ENCODE measurements at regions not wholly inside any gene's neighbourhood (a gene's known extent, or its start where the extent isn't known, plus 50 kb on each side); places are given as distances from the start of the nearest gene placed in this dataset.

DNA sequence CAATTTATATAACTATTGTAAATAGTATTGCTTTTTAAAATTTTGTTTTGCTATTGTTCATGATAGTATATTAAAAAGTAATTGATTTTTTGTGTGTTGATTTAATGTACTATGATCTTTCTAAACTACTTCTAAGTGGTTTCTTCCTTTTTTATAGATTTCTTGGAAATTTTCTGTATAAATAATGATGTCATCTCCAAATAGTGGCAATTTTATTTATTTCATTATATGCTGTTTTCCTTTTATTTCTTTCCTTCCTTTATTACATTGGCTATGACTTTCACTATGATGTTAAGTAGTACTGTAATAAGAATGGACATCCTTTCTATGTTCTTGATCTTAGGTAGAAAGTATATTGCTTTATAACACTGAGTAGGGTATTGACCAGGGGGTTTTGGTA lies 451.5 kb upstream of the SPTLC3 start:
- Mint-ChIP-seq H3K4me3 (no peak overlapping the region), H3K36me3 (peaks cover 13% of the 10 kb centered on the region)
- POLR2A ChIA-PET: no interaction called here

DNA sequence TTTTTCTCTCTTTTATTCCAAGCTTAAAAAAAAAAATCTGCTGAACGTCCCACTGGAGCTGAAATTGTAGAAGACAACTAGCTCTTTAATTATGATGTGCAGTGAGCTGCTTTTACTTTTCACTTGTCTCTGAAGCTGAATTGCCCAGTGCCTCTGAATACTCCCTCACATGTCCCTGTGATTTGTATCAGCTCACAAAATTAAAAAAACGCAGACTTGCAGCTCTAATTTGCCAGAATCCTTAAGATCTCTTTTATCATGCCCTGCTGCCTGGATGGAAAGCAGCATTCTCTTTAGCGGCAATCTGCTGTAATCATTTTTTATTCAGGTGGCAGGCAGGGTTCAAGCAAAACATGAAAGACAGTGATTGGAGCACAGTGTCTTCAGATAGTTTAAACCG lies 443.8 kb upstream of the SPTLC3 start:
- H3K36me3 Mint-ChIP-seq: peaks cover 14% of the 10 kb centered on the region
- H3K27me3 Mint-ChIP-seq (ENCODE audit: low read depth): no peaks in the 10 kb centered on the region

More for the DNA sequence above, 451.5 kb upstream of the SPTLC3 start:
- TF ChIP-seq RORB (CRISPR knock-in tag; IDR thresholded peaks at IDR 0.05) (no peak), ZBTB21 (CRISPR knock-in tag; IDR thresholded peaks at IDR 0.05; ENCODE audit: borderline replicate concordance) (no peak), RELA (CRISPR knock-in tag; IDR thresholded peaks at IDR 0.05; ENCODE audit: borderline replicate concordance) (no peak), EMX1 (CRISPR knock-in tag; IDR thresholded peaks at IDR 0.05) (no peak), SP1 (CRISPR knock-in tag; conservative IDR thresholded peaks at IDR 0.05) (no peak), NR2C2 (CRISPR knock-in tag; IDR thresholded peaks at IDR 0.05) (no peak), FOXJ3 (CRISPR knock-in tag; IDR thresholded peaks at IDR 0.05; ENCODE audit: borderline replicate concordance) (no peak), ELF4 (CRISPR knock-in tag; IDR thresholded peaks at IDR 0.05; ENCODE audit: low read depth) (no peak), NR1H2 (CRISPR knock-in tag; IDR thresholded peaks at IDR 0.05) (no peak), ZNF219 (CRISPR knock-in tag; IDR thresholded peaks at IDR 0.05; ENCODE audit: borderline replicate concordance) (no peak), CREM (CRISPR knock-in tag; IDR thresholded peaks at IDR 0.05) (no peak), GABPB1 (CRISPR knock-in tag; IDR thresholded peaks at IDR 0.05) (no peak), NFE2L1 (CRISPR knock-in tag; IDR thresholded peaks at IDR 0.05) (no peak)
- TF ChIP-seq, protein P1, sequence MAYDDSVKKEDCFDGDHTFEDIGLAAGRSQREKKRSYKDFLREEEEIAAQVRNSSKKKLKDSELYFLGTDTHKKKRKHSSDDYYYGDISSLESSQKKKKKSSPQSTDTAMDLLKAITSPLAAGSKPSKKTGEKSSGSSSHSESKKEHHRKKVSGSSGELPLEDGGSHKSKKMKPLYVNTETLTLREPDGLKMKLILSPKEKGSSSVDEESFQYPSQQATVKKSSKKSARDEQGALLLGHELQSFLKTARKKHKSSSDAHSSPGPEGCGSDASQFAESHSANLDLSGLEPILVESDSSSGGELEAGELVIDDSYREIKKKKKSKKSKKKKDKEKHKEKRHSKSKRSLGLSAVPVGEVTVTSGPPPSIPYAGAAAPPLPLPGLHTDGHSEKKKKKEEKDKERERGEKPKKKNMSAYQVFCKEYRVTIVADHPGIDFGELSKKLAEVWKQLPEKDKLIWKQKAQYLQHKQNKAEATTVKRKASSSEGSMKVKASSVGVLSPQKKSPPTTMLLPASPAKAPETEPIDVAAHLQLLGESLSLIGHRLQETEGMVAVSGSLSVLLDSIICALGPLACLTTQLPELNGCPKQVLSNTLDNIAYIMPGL (CRISPR knock-in tag; IDR thresholded peaks at IDR 0.05): no peak
- TF ChIP-seq, protein P2, sequence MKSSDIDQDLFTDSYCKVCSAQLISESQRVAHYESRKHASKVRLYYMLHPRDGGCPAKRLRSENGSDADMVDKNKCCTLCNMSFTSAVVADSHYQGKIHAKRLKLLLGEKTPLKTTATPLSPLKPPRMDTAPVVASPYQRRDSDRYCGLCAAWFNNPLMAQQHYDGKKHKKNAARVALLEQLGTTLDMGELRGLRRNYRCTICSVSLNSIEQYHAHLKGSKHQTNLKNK (CRISPR knock-in tag; IDR thresholded peaks at IDR 0.05): no peak
- TF ChIP-seq, protein P3, sequence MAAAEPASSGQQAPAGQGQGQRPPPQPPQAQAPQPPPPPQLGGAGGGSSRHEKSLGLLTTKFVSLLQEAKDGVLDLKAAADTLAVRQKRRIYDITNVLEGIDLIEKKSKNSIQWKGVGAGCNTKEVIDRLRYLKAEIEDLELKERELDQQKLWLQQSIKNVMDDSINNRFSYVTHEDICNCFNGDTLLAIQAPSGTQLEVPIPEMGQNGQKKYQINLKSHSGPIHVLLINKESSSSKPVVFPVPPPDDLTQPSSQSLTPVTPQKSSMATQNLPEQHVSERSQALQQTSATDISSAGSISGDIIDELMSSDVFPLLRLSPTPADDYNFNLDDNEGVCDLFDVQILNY (CRISPR knock-in tag; IDR thresholded peaks at IDR 0.05): no peak
- H3K9me3 Mint-ChIP-seq: peaks cover 14% of the 10 kb centered on the region
- DNase-seq (ENCODE audit: low spot score): no peak
- H3K27ac Mint-ChIP-seq: no peak overlapping the region
- H3K27me3 Mint-ChIP-seq (ENCODE audit: low read depth): no peaks in the 10 kb centered on the region
- ATAC-seq: no peak
- CTCF ChIA-PET: no interaction called here
- no peaks in the 10 kb centered on the region for H3K4me1 Mint-ChIP-seq

More for the DNA sequence above, 443.8 kb upstream of the SPTLC3 start:
- POLR2A ChIA-PET: no interaction called here
- no peak for DNase-seq (ENCODE audit: low spot score)
- Mint-ChIP-seq H3K9me3 (peaks cover 16% of the 10 kb centered on the region), H3K27ac (no peak overlapping the region), H3K4me1 (no peaks in the 10 kb centered on the region), H3K4me3 (no peak overlapping the region)
- TF ChIP-seq SMAD4 (CRISPR knock-in tag; IDR thresholded peaks at IDR 0.05) (no peak), RORB (CRISPR knock-in tag; IDR thresholded peaks at IDR 0.05) (no peak), JAZF1 (CRISPR knock-in tag; IDR thresholded peaks at IDR 0.05) (no peak), ZNF396 (CRISPR knock-in tag; IDR thresholded peaks at IDR 0.05; ENCODE audit: borderline replicate concordance) (no peak)
- TF ChIP-seq, protein P4, sequence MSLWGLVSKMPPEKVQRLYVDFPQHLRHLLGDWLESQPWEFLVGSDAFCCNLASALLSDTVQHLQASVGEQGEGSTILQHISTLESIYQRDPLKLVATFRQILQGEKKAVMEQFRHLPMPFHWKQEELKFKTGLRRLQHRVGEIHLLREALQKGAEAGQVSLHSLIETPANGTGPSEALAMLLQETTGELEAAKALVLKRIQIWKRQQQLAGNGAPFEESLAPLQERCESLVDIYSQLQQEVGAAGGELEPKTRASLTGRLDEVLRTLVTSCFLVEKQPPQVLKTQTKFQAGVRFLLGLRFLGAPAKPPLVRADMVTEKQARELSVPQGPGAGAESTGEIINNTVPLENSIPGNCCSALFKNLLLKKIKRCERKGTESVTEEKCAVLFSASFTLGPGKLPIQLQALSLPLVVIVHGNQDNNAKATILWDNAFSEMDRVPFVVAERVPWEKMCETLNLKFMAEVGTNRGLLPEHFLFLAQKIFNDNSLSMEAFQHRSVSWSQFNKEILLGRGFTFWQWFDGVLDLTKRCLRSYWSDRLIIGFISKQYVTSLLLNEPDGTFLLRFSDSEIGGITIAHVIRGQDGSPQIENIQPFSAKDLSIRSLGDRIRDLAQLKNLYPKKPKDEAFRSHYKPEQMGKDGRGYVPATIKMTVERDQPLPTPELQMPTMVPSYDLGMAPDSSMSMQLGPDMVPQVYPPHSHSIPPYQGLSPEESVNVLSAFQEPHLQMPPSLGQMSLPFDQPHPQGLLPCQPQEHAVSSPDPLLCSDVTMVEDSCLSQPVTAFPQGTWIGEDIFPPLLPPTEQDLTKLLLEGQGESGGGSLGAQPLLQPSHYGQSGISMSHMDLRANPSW (CRISPR knock-in tag; conservative IDR thresholded peaks at IDR 0.05; ENCODE audit: low read depth): no peak
- TF ChIP-seq, protein P5, sequence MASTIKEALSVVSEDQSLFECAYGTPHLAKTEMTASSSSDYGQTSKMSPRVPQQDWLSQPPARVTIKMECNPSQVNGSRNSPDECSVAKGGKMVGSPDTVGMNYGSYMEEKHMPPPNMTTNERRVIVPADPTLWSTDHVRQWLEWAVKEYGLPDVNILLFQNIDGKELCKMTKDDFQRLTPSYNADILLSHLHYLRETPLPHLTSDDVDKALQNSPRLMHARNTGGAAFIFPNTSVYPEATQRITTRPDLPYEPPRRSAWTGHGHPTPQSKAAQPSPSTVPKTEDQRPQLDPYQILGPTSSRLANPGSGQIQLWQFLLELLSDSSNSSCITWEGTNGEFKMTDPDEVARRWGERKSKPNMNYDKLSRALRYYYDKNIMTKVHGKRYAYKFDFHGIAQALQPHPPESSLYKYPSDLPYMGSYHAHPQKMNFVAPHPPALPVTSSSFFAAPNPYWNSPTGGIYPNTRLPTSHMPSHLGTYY (CRISPR knock-in tag; IDR thresholded peaks at IDR 0.05): no peak
- CTCF ChIA-PET: interaction anchor here (0.8 kb wide), 1 partner anchor 15 kb away, joined by 3 read pairs; no protein-coding TSS in a partner anchor
- ATAC-seq: no peak

Measured in WTC11 (cell line).